T-helper 1 cell (primary cell): ENCODE measurements at regions not wholly inside any gene's neighbourhood (a gene's known extent, or its start where the extent isn't known, plus 50 kb on each side); places are given as distances from the start of the nearest gene placed in this dataset.

Experiments used
- DNase-seq, 5 donors: peaks; one replicate each; pipeline ENCODE4 v3.0.0-alpha.2; 2012 to 2020

GRCh38 chr4:38189445-38189844, 229.2 kb downstream of the PTTG2 start:
- DNase-seq = no peak

- DNase-seq = no peak
Measured at GRCh38 chr4:38190717-38191178, 230.6 kb downstream of the PTTG2 start.

GRCh38 chr4:38192516-38192915, 232.3 kb downstream of the PTTG2 start:
- DNase-seq = no peak

DNA sequence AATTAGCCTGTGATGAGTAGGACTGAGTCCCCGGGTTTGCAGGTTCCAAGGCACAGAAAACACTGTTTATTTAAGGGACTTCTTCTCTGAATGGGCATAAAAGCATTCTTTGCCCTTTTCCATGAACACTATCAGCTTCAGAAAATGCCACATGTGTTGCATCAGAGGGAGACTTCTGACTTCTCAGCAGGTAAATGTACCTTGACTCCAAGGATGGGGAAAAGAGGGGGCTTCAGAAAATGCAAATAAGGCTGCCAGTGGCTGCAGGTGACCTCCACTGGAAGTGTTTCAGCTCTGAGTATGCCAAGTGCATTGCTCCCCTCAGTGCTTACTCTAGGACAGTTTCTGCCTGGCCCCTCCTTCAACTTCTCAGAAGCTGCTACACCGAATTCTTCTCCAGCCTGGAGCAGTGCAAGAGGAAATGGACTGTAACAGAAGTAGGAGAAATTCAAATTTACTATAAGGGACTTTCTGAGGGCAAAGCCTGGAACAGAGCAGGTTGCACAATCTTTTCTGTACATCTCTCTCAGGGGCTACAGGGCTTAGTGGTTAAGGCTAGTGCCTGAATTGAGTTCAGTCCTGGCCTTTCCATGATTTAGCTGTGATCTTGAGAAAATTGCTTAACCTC, 233.2 kb downstream of the PTTG2 start:
- no peak for DNase-seq

- DNase-seq = no peak
Measured at GRCh38 chr4:38194047-38194602, 233.9 kb downstream of the PTTG2 start.

DNA sequence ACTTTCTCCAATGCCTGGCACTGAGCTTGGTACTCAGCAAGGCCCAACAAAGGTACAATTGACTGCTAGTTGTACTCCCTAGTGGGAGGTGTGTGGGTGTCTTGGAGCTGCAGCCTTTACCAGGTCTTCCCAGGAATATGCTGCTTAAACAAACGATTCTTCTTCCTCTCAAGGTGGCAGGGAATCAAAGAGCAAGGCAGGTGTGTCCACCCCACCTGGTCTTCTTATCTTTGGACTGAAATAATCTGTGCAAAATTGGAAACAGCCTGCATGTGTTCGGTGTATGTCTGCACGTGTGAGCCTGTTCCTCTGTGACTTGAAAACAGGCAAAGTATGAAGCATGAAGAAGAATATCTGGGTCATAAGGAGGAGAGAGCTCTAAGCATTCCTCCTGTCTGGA, 235.3 kb downstream of the PTTG2 start:
- DNase-seq = no peak

DNA sequence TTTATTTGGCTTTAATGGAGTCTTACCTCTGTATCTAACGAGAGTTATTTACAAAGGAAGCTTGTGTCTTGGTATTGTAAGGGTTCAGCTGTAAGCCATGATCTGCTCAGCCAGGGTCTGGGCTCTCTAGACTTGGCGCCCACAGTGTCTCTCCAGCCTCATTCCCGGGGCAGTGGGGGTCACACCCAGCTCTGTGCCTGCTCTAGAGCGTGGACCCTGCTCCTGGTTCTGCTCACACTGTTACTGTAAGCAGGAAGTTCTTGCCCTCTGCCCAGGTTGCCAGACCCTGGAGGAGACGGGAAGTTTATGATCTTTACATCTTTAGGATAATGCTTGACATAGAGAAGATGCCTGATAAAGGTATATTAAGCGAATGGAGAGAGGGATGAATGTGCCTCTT, 235.7 kb downstream of the PTTG2 start:
- no peak for DNase-seq

- DNase-seq = no peak
Measured at GRCh38 chr4:38202242-38202641, 242.0 kb downstream of the PTTG2 start.

DNA sequence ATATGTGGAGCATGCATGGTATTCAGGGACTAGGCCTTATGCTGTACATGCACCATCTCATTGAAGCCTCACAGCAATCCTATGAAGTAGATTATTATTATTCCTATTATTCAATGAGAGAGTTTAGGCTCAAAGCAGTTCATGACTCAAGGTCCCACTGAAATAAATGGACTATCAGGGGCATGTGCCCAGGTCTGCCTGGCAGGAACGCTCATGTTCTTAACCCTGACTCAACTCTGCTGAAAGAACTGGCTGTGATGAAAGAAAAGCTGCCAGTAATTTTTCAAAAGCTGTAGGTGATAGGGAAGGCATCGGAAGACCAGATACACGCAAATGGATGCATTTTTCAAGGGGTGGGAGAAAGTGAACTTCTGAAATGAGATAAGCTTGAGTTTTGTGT, 243.4 kb downstream of the PTTG2 start:
- no peak for DNase-seq

- DNase-seq = no peak
Measured at GRCh38 chr4:38204339-38205035, 244.3 kb downstream of the PTTG2 start.

DNA sequence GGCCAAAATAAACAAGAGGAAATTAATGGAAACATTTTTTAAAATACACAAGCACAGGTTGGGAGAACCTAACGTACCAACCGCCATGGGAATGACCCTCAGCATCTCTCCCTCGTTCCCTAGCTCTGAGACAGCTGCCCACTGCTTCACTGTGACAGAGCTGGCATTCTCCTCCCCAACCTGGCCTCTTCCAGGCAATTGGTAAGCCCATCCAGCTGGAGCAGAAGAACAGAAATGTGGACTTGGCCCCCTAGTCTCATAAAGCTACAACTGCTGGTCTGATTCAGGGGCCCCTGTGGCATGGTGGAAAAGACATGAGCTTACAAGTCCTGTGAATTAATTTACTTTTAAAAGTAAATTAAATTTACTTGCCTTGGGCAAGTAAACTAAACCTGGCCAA, 245.1 kb downstream of the PTTG2 start:
- DNase-seq = no peak

GRCh38 chr4:38207110-38207457, 246.9 kb downstream of the PTTG2 start:
- no peak for DNase-seq

DNA sequence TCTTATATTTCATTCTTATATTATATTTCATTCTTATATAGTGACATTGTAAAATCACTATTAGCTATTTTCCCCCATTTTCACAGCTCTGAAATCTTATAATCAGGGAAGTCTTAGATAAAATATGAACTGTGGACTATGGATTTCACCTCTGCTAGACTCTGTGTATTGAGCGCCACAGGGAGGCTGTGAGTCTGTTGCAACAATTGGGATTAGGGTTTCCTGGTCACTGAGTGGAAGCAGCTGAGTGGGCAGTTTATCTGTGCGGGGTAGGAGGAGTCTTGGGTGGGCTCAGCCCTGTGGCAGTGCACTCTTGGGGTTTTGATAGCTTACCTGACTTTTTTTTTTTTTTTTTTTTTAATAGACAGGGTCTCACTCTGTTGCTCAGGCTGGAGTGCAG, 249.5 kb downstream of the PTTG2 start:
- DNase-seq = no peak

DNA sequence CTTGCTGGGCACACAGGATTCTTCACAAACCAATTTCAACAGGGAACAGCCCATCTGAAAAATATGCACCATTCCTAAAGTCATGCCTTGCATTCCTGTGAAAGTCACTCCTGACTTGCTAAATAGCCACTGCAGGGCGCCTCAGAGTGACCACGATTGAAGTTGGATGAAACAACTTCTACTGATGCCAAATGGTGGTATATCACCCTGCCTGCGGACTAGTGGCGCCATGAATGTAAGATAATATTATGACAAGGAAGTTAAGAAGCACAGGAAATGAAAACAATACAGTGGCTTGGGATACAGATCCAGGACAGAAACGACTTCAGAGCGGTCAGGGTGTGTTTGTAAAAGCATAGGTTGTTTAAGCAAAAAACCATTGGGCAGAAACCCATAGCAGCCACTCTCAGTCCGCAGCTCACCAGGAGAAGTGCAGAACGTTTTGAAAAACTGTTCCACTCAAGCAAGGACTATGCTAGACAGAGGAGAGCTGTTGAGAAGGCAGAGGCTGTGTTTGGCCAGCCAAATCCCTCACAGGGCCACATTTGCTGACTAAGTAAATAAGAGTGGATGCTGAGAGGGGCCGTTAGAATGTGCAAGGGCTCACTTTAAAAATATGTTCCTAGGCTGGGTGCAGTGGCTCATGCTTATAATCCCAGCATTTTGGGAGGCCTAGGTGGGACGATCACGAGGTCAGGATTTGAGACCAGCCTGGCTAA, 250.4 kb downstream of the PTTG2 start:
- no peak for DNase-seq

DNA sequence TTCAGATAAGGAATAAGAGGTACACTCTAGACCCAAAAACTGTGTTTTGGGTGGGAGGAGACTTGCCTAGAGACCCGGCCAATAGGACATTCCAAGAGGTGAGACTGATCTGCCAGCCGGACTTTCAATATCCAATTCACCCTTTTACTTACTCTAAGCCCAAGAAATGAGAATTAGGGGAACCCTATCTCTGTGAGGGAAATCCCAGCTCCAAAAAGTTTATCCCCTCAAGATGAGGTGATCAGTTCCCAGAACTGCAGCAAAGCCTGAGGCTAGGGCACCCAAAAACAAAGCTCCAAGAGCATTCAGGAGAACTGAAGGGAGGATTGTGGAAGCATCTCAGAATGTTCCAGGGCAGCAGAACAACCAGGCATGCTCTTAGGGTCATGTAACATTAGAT, 251.7 kb downstream of the PTTG2 start:
- DNase-seq = no peak

DNA sequence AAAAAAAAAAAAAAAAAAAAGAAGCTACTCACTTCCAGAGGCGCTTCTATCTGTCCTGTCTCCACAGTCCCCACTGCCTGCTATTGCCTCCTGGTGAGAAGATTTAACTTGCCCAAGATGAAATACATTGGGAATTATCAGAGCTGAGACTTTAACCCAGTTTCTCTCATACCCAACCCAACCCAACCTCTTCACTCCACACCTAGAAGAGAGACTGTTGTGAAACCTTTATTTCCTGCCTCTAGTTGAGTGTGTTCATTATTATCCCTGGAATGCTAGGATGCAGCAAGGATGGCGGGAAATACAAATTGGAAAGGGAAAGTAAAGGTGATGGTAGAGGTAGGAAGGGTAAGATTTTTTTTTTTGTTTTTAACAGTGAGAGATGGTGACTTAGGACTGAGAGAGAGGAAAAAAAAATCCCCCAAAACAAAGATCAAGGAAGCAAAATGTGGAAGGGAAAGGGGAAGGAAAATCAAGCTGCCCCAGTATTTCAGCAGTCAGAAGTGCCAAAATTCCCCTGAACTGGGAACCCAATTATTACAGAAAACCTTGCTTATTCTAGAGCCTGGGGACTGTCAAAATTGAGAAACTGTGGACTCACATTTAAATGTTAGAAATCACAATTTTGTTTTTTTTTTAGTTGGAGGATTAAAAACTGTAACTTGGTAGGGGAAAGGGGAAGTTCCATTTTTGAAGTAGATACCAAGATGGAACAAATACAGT, 253.0 kb downstream of the PTTG2 start:
- no peak for DNase-seq

- DNase-seq = no peak
Measured at GRCh38 chr4:38222892-38223291, 262.7 kb downstream of the PTTG2 start.

DNA sequence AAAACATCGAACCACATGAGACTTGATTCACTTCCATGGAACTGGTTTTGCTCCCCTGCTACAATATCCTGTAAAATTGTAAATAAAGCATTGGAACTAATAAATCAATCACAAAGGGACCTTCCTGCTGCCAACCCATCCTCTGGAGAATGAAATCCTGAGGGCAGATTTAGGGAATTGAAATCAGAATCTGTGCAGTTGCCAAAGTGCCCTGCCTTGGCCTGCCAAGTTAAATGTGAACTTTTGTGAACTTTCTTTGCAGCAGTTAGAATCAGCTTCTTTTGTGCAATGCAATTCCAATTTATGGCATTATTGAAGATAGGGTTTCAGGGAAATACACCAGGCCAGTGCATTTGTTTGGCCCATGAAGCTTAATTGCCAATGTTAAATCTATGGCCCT, 263.1 kb downstream of the PTTG2 start:
- DNase-seq = no peak

DNA sequence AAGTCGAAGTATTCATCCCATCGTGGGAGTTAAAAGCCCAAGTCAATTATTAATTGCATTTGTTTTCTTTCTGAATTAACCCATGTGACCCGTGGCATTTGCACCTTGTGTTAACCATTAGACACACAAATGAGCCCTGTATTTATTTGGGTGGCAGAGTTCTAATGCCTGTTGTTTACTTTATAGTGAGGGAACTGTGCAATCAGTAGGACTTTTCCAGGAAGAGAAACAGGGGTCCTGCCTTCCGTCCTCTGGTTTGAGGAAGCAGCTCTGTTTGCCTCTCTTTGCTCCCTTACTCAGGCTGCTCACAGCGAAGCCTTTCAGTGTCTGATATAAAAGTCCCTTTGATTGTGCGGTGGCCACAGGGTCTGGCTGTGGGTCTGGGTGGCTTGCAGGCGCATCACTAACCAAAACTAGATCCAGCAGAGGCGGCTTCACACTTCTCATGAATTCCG, 263.6 kb downstream of the PTTG2 start:
- no peak for DNase-seq

GRCh38 chr4:38224850-38225249, 264.7 kb downstream of the PTTG2 start:
- DNase-seq = no peak

- DNase-seq = no peak
Measured at GRCh38 chr4:38226170-38226569, 266.0 kb downstream of the PTTG2 start.

- no peak for DNase-seq
Measured at GRCh38 chr4:38230121-38230801, 270.1 kb downstream of the PTTG2 start.
